ENCODE measurements at regions not wholly inside any gene's neighbourhood (a gene's known extent, or its start where the extent isn't known, plus 50 kb on each side); places are given as distances from the start of the nearest gene placed in this dataset.

- TF ChIP-seq Cebpa-rat (IDR thresholded peaks at IDR 0.05): no peak
- no peak overlapping the region for H3K4me2 ChIP-seq
- H3K9ac ChIP-seq: no peak overlapping the region
- no peak overlapping the region for H3K4me3 ChIP-seq
- no peaks in the 10 kb centered on the region; the same call in 1 of the 2 replicates for H3K4me1 ChIP-seq
- no peaks in the 10 kb centered on the region for H4K20me1 ChIP-seq
- H3K27me3 ChIP-seq: no peaks in the 10 kb centered on the region
- H3K9me3 ChIP-seq: peaks cover 22% of the 10 kb centered on the region
- H3K36me3 ChIP-seq: no peaks in the 10 kb centered on the region
- no peak overlapping the region for H3K27ac ChIP-seq
These were observed 160.2 kb downstream of the FBXO15 start for GRCh38 chr18:73987247-73987980.

- H3K9me3 ChIP-seq: peaks cover 22% of the 10 kb centered on the region
- H3K36me3 ChIP-seq: no peaks in the 10 kb centered on the region
- H3K9ac ChIP-seq: no peak overlapping the region
- TF ChIP-seq Cebpa-rat (IDR thresholded peaks at IDR 0.05): no peak
- no peak overlapping the region for H3K4me3 ChIP-seq
- H3K27me3 ChIP-seq: no peaks in the 10 kb centered on the region
- H4K20me1 ChIP-seq: no peaks in the 10 kb centered on the region
- no peaks in the 10 kb centered on the region; the same call in 1 of the 2 replicates for H3K4me1 ChIP-seq
- H3K27ac ChIP-seq: no peak overlapping the region
- no peak overlapping the region for H3K4me2 ChIP-seq
These were observed 160.9 kb downstream of the FBXO15 start for GRCh38 chr18:73986711-73987110.

GRCh38 chr18:73985855-73986625 is 161.6 kb downstream of the FBXO15 start:
- H3K4me2 ChIP-seq: no peak overlapping the region
- H3K27me3 ChIP-seq: no peaks in the 10 kb centered on the region
- H3K36me3 ChIP-seq: no peaks in the 10 kb centered on the region
- H4K20me1 ChIP-seq: no peaks in the 10 kb centered on the region
- H3K27ac ChIP-seq: no peak overlapping the region
- no peak overlapping the region for H3K9ac ChIP-seq
- no peak for TF ChIP-seq Cebpa-rat (IDR thresholded peaks at IDR 0.05)
- no peak overlapping the region for H3K4me3 ChIP-seq
- H3K9me3 ChIP-seq: peaks cover 22% of the 10 kb centered on the region
- H3K4me1 ChIP-seq: no peaks in the 10 kb centered on the region; the same call in 1 of the 2 replicates

GRCh38 chr18:73983970-73984369 is 163.7 kb downstream of the FBXO15 start:
- no peaks in the 10 kb centered on the region for H4K20me1 ChIP-seq
- no peak overlapping the region for H3K4me2 ChIP-seq
- no peak overlapping the region for H3K4me3 ChIP-seq
- H3K27ac ChIP-seq: no peak overlapping the region
- TF ChIP-seq Cebpa-rat (IDR thresholded peaks at IDR 0.05): no peak
- H3K9me3 ChIP-seq: peaks cover 18% of the 10 kb centered on the region
- no peak overlapping the region for H3K9ac ChIP-seq
- H3K27me3 ChIP-seq: no peaks in the 10 kb centered on the region
- H3K4me1 ChIP-seq: no peaks in the 10 kb centered on the region
- H3K36me3 ChIP-seq: no peaks in the 10 kb centered on the region

- Histone ChIP-seq H3K27ac (no peak overlapping the region), H3K36me3 (no peaks in the 10 kb centered on the region), H3K4me3 (no peak overlapping the region), H4K20me1 (no peaks in the 10 kb centered on the region), H3K4me1 (no peaks in the 10 kb centered on the region), H3K9ac (no peak overlapping the region), H3K4me2 (no peak overlapping the region), H3K9me3 (peaks cover 13% of the 10 kb centered on the region), H3K27me3 (no peaks in the 10 kb centered on the region)
- TF ChIP-seq Cebpa-rat (IDR thresholded peaks at IDR 0.05): no peak
These were observed 164.1 kb downstream of the FBXO15 start for GRCh38 chr18:73983496-73983895.

- no peak for TF ChIP-seq Cebpa-rat (IDR thresholded peaks at IDR 0.05)
- Histone ChIP-seq H3K27ac (no peak overlapping the region), H3K9ac (no peak overlapping the region), H3K36me3 (no peaks in the 10 kb centered on the region), H3K9me3 (no peaks in the 10 kb centered on the region), H3K4me3 (no peak overlapping the region), H4K20me1 (no peaks in the 10 kb centered on the region), H3K4me2 (no peak overlapping the region), H3K4me1 (no peaks in the 10 kb centered on the region), H3K27me3 (no peaks in the 10 kb centered on the region)
These were observed 165.8 kb downstream of the FBXO15 start for GRCh38 chr18:73981796-73982195.

GRCh38 chr18:73980289-73980979 is 167.2 kb downstream of the FBXO15 start:
- Histone ChIP-seq H3K9ac (no peak overlapping the region), H4K20me1 (no peaks in the 10 kb centered on the region), H3K36me3 (no peaks in the 10 kb centered on the region), H3K4me3 (no peak overlapping the region), H3K27ac (no peak overlapping the region), H3K4me1 (peaks cover 9% of the 10 kb centered on the region), H3K9me3 (no peaks in the 10 kb centered on the region), H3K27me3 (no peaks in the 10 kb centered on the region), H3K4me2 (no peak overlapping the region)
- no peak for TF ChIP-seq Cebpa-rat (IDR thresholded peaks at IDR 0.05)

- Histone ChIP-seq H3K9ac (no peak overlapping the region), H4K20me1 (no peaks in the 10 kb centered on the region), H3K36me3 (no peaks in the 10 kb centered on the region), H3K4me2 (no peak overlapping the region), H3K4me3 (no peak overlapping the region), H3K9me3 (no peaks in the 10 kb centered on the region), H3K4me1 (peaks cover 16% of the 10 kb centered on the region), H3K27ac (no peak overlapping the region), H3K27me3 (no peaks in the 10 kb centered on the region)
- no peak for TF ChIP-seq Cebpa-rat (IDR thresholded peaks at IDR 0.05)
These were observed 167.9 kb downstream of the FBXO15 start for GRCh38 chr18:73979742-73980141.

GRCh38 chr18:73976433-73976832 is 171.2 kb downstream of the FBXO15 start:
- no peak overlapping the region for H3K27ac ChIP-seq
- no peaks in the 10 kb centered on the region for H3K9me3 ChIP-seq
- no peaks in the 10 kb centered on the region for H3K27me3 ChIP-seq
- TF ChIP-seq Cebpa-rat (IDR thresholded peaks at IDR 0.05): no peak
- no peak overlapping the region for H3K4me3 ChIP-seq
- H3K4me2 ChIP-seq: no peak overlapping the region
- peaks cover 29% of the 10 kb centered on the region for H3K4me1 ChIP-seq
- H3K36me3 ChIP-seq: no peaks in the 10 kb centered on the region
- no peaks in the 10 kb centered on the region for H4K20me1 ChIP-seq
- no peak overlapping the region for H3K9ac ChIP-seq

- Histone ChIP-seq H4K20me1 (no peaks in the 10 kb centered on the region), H3K4me3 (no peak overlapping the region), H3K27me3 (no peaks in the 10 kb centered on the region), H3K27ac (no peak overlapping the region), H3K36me3 (no peaks in the 10 kb centered on the region), H3K9ac (no peak overlapping the region), H3K4me1 (peaks cover 29% of the 10 kb centered on the region), H3K4me2 (peak overlapping the region; percentile 69), H3K9me3 (no peaks in the 10 kb centered on the region)
- no peak for TF ChIP-seq Cebpa-rat (IDR thresholded peaks at IDR 0.05)
These were observed 172.4 kb downstream of the FBXO15 start for GRCh38 chr18:73975266-73975665.
